Retinal pigment epithelial cell (primary cell): ENCODE measurements at regions not wholly inside any gene's neighbourhood (a gene's known extent, or its start where the extent isn't known, plus 50 kb on each side); places are given as distances from the start of the nearest gene placed in this dataset.
"Not testable (repeated sequence)": the region's sequence is repeated elsewhere in the genome, so short reads cannot be mapped to it uniquely, and the experiment has no call there.

ENCODE experiments used
- DNase-seq: peaks from one replicate; pipeline ENCODE4 v3.0.0-alpha.2; 2010; ENCODE audit warnings: low read depth
- H3K4me3 ChIP-seq: 2 replicates; pipeline ENCODE4 v1.5.1; 2011; ENCODE audit warnings: mild to moderate bottlenecking, low read length, control low read depth, moderate library complexity
- TF ChIP-seq, protein P1 (sequence below): conservative IDR thresholded peaks from 2 replicates; pipeline ENCODE4 v1.5.1; 2011; ENCODE audit warnings: low read depth, low read length, control low read depth, inconsistent platforms

DNA sequence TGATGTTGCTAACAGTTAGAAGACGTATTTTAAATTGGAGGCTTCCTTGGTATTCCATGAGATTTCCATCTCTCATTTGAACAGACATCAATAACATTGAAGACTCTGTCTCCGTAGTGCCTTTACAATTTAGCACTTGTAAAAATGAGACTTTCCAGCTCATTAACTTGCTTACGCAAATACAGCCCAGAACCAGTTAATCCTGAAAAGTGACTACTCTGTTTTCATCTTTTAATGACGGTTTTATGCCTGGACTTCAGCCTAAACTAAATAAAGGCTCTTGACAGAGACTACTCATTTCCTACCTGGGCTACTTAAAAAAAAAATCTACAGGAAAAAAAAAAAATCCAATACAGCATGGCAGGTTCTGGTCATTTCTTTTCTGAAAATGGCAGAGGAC lies 148.6 kb downstream of the LRATD1 start:
- DNase-seq, result no peak
- H3K4me3 ChIP-seq, result no peak overlapping the region
- TF ChIP-seq, protein P1, sequence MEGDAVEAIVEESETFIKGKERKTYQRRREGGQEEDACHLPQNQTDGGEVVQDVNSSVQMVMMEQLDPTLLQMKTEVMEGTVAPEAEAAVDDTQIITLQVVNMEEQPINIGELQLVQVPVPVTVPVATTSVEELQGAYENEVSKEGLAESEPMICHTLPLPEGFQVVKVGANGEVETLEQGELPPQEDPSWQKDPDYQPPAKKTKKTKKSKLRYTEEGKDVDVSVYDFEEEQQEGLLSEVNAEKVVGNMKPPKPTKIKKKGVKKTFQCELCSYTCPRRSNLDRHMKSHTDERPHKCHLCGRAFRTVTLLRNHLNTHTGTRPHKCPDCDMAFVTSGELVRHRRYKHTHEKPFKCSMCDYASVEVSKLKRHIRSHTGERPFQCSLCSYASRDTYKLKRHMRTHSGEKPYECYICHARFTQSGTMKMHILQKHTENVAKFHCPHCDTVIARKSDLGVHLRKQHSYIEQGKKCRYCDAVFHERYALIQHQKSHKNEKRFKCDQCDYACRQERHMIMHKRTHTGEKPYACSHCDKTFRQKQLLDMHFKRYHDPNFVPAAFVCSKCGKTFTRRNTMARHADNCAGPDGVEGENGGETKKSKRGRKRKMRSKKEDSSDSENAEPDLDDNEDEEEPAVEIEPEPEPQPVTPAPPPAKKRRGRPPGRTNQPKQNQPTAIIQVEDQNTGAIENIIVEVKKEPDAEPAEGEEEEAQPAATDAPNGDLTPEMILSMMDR, result no peak

DNA sequence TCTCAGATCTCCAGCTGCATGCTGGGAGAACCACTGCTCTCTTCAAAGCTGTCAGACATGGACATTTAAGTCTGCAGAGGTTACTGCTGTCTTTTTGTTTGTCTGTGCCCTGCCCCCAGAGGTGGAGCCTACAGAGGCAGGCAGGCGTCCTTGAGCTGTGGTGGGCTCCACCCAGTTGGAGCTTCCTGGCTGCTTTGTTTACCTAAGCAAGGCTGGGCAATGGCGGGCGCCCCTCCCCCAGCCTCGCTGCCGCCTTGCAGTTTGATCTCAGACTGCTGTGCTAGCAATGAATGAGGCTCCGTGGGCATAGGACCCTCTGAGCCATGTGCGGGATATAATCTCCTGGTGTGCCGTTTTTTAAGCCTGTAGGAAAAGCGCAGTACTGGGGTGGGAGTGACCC lies 156.3 kb downstream of the LRATD1 start:
- H3K4me3 ChIP-seq, DNase-seq: not testable (repeated sequence)

DNA sequence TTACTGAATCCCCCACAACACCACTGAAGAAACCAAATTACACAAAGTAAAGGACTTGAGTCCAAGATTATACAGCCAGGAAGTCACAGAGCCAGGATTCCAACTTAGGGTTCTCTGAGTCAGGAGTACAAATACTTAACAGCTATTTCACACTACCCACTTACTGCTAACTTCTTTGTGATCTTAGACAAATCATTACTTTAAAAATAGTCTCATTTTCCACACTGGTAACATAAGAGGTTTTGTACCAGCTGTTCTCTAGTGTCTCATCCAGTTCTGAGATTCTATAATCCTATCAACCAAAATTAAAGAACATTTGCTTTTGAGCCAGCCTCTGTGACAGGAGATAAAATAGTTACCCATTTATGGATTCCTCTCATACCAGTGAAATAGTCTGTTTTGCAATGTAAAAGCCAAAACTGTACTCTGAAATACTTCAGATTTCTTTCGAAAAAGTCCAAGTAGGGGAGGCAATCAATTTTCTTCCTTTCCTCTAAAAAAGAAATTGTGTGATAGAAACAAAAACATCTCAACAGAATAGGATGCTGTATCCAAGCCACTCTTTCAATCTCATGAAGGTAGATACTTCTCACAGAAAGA lies 157.6 kb downstream of the LRATD1 start:
- no peak for DNase-seq
- TF ChIP-seq, protein P1, result no peak
- H3K4me3 ChIP-seq, result no peak overlapping the region

DNA sequence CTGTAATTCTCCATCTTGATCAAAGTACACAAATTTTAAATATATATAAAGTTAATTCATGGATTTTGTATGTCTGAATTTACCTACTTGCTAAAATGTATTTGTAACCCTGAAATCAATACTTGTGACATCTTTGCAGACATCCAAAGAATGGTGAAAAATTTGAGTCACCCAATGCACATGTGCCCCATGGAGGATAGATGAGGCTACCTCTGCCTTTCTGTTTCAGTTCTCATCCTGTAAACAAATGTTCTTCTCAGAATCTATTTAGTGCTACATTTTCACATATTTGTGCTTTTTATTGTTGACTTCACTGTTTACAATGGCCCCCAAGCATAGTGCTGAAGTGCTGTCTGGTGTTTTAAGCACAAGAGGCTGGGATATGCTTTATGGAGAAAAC lies 171.5 kb downstream of the LRATD1 start:
- no peak overlapping the region for H3K4me3 ChIP-seq
- TF ChIP-seq, protein P1, result no peak
- no peak for DNase-seq

DNA sequence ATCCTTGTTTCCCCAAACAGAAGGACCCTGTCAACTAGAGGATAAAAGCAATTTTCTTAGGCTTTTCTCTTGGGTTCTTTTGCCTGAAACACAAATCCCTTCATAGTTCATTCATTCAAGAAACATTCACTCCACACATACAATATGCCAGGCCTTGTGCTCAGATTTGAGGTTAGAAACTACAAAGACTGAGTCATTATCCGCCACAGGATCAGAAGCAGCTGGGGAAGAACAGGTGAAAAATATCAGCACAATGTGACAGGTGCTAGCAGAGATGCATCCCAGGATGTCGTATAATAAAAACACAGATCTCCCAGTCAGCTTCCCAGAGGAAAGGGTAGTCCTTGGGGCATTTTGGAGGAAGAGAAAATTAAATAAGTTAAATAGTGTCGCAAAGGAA lies 172.4 kb downstream of the LRATD1 start:
- no peak for DNase-seq
- TF ChIP-seq, protein P1, result no peak
- no peak overlapping the region for H3K4me3 ChIP-seq

DNA sequence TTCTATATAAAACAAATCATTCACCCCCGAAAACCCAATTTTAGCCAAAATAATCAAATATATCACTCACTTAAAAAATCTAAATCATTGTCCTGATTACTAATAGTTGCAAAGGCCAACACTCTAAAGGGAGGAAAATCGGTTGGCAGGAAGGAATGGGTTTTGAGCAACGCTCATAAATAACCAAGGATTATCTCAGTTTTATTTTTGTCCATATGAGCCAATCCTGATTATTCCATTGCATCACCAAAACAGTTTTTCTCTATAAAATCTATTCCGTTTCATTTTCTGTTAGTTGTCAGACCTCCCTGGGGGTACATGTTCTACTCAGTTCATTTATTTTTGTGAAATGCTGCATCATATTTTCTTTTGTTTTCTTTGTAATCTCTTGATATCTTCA lies 174.1 kb downstream of the LRATD1 start:
- no peak for DNase-seq
- H3K4me3 ChIP-seq, result no peak overlapping the region
- TF ChIP-seq, protein P1, result no peak

DNA sequence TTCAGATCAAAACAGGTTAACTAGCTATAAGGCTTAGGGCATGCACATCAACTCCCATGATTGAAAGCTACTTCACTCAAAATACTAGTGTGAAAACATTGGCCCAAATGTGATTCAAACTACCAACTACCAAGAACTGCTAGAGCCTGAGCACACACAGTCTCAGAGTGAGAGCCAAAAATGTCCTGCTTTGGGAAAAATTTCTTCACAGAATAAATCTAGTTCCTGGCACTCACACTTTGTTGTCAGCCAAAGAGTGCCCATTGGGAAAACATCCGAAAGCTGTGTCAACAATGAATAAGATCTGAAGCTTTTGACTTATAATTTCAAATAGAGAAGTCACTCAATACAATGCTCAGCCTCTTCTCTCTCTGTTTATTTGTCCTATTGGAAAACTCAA lies 182.7 kb downstream of the LRATD1 start:
- DNase-seq, result no peak
- TF ChIP-seq, protein P1, result no peak
- no peak overlapping the region for H3K4me3 ChIP-seq
